Heart left ventricle (tissue), 16 donors: ENCODE measurements at regions not wholly inside any gene's neighbourhood (a gene's known extent, or its start where the extent isn't known, plus 50 kb on each side); places are given as distances from the start of the nearest gene placed in this dataset.
"Not testable (repeated sequence)": the region's sequence is repeated elsewhere in the genome, so short reads cannot be mapped to it uniquely, and the experiment has no call there.

ENCODE experiments used
- ATAC-seq, 4 donors: fragments of 200-7000 bp; cut with Tn5 transposase; one replicate each; pipeline ENCODE4 v1.9.1; 2020 to 2022; ENCODE audit warnings: moderate library complexity in 4 of 4, mild to moderate bottlenecking in 3 of 4, moderate number of reproducible peaks in 1 of 4
- DNase-seq, 5 donors: peaks; one replicate each; pipeline ENCODE4 v3.0.0-alpha.2; 2020
- H3K27ac ChIP-seq, 12 donors: fragments of 200-600 bp; sonication (generic) in 4 of 12; one replicate each; pipeline versions ENCODE4 v1.5.0 to v1.8.0; 2016 to 2022; ENCODE audit warnings: mild to moderate bottlenecking in 2 of 12
- H3K27me3 ChIP-seq, 9 donors: fragments of 200-600 bp; sonication (generic) in 2 of 9; one replicate each; pipeline versions ENCODE4 v1.5.1 to v1.8.0; 2016 to 2022; ENCODE audit warnings: mild to moderate bottlenecking in 3 of 9
- H3K36me3 ChIP-seq, 9 donors: fragments of 200-600 bp; sonication (generic) in 2 of 9; one replicate each; pipeline versions ENCODE4 v1.5.0 to v1.8.0; 2018 to 2022; ENCODE audit warnings: mild to moderate bottlenecking in 2 of 9
- H3K4me1 ChIP-seq, 12 donors: fragments of 200-600 bp; sonication (generic) in 4 of 12; one replicate each; pipeline versions ENCODE4 v1.5.0 to v1.8.0; 2016 to 2022; ENCODE audit warnings: mild to moderate bottlenecking in 3 of 12
- H3K4me3 ChIP-seq, 12 donors: fragments of 200-600 bp; sonication (generic) in 4 of 12; one replicate each; pipeline versions ENCODE4 v1.5.0 to v1.8.0; 2017 to 2022; ENCODE audit warnings: mild to moderate bottlenecking in 9 of 12, moderate library complexity in 4 of 12
- H3K9me3 ChIP-seq, 12 donors: fragments of 200-600 bp; sonication (generic) in 4 of 12; one replicate each; pipeline versions ENCODE4 v1.5.0 to v1.8.0; 2016 to 2022; ENCODE audit warnings: mild to moderate bottlenecking in 1 of 12
- POLR2A ChIP-seq, 2 donors: fragments of 450-650 bp; IDR thresholded peaks; one replicate each; pipeline ENCODE4 v1.6.1; 2017; ENCODE audit warnings: antibody characterized with exemption in 2 of 2, mild to moderate bottlenecking in 2 of 2, moderate library complexity in 2 of 2
- WGBS, 4 donors: extraction: QIAGEN DNeasy Blood & Tissue Kit in 2 of 4; methylation state at CpG; one replicate each; pipeline versions ENCODE4 v1.1.5 to v1.1.7; 2013 to 2018; 5-methylcytosine and 5-hydroxymethylcytosine counted together
- intact Hi-C, 10 donors: fragments of 100-400 bp; cut with DNase I; formaldehyde crosslinking; loops; one replicate each; pipeline versions ENCODE4 v1.11.1 to v1.14.2; 2022
- TF ChIP-seq, protein P1 (sequence below), 12 donors: fragments of 200-600 bp; sonication (generic) in 4 of 12; IDR thresholded peaks; one replicate each; pipeline versions ENCODE4 v1.5.0 to v1.8.0; 2018 to 2022; ENCODE audit warnings: antibody characterized with exemption in 12 of 12, mild to moderate bottlenecking in 5 of 12
- donor health status: ischemic (EF 13 %, LVEDD 7.1; RV severe dilation, severe dysfunction).
- donor health status: healthy with polysubstance abuse.
- donor health status: DM: no; HTN: yes; CAD: no.
- donor health status: DM: no; HTN: no; CAD: no.
- donor health status: ischemic (EF 25% LVEDD 6.9; RV normal size, moderate dysfunction).
- donor health status: ischemic (EF 25% LVEDD 5.7; RV mildly dilated, moderate dysfunction).
- donor health status: healthy.
- donor health status: DM: yes; HTN: yes; CAD: no.
- donor health status: ischemic (EF 35%, LVEDD 5.7; RV mildly dilated, moderate dysfunction).
- donor health status: nonischemic (EF 11% LVEDD 7.7; RV severe dilation, severe dysfunction).
- donor health status: DM: yes; HTN: yes; CAD: no.
- donor health status: PGD.
- donor health status: ischemic (EF 29% LVEDD 5.4; RV normal size, mild dysfunction).
- donor health status: nonischemic (EF 23%, LVEDD 6.1; RV moderate dilation, normal function).

DNA sequence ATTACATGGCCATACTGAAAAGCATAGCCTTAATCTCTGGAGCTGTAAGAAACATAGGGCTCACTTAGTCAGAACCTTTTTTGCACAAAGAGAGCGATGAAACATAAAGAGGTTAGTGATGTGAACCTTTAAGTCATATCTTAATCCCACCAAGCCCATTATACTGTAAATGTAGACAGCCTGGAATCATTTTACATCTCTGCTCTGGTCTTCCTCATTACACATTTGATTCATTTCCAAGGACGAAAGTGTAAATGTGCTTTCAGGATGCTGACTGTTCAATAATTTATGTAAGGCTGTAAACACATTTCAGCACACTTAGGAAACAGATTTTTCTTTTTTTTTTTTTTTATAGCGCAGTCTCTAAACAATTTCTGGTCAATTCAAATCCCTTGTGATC lies 131.3 kb upstream of the B3GAT2 start:
- Histone ChIP-seq H3K27ac (no peak overlapping the region), H3K4me3 (no peak overlapping the region), H3K4me1 (peaks cover 0 to 8% (median under 1%) of the 10 kb centered on the region in 12 donors), H3K27me3 (no peaks in the 10 kb centered on the region), H3K9me3 (no peaks in the 10 kb centered on the region), H3K36me3 (no peaks in the 10 kb centered on the region)
- intact Hi-C loops: no loop called here
- DNase-seq (no peak), ATAC-seq (no peak)
- TF ChIP-seq, protein P1, sequence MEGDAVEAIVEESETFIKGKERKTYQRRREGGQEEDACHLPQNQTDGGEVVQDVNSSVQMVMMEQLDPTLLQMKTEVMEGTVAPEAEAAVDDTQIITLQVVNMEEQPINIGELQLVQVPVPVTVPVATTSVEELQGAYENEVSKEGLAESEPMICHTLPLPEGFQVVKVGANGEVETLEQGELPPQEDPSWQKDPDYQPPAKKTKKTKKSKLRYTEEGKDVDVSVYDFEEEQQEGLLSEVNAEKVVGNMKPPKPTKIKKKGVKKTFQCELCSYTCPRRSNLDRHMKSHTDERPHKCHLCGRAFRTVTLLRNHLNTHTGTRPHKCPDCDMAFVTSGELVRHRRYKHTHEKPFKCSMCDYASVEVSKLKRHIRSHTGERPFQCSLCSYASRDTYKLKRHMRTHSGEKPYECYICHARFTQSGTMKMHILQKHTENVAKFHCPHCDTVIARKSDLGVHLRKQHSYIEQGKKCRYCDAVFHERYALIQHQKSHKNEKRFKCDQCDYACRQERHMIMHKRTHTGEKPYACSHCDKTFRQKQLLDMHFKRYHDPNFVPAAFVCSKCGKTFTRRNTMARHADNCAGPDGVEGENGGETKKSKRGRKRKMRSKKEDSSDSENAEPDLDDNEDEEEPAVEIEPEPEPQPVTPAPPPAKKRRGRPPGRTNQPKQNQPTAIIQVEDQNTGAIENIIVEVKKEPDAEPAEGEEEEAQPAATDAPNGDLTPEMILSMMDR (IDR thresholded peaks at IDR 0.05): no peak
- no peak for TF ChIP-seq POLR2A (IDR thresholded peaks at IDR 0.05)
- WGBS, 4 donors: 86 to 91% (median 89%) methylated on average over 3 of the region's 3 CpGs

DNA sequence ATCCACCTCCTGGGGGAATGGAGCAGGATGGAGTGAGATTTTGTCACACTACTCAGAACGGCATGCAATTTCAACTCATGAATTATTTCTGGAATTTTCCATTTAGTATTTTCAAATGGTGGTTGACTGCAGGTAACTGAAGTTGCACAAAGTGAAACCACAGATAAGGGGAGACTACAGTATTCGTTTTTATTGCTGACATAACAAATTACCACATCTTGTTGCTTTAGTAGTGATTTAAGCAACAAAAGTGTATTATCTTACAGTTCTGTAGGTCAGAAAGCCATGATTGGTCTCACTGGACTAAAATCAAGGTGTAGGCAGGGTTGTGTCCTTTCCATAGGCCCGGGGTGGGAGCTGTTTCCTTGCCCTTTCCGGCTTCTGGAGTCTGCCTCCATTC lies 133.4 kb upstream of the B3GAT2 start:
- intact Hi-C loops: no loop called here
- DNase-seq (no peak), ATAC-seq (no peak)
- H3K9me3 ChIP-seq: no peaks in the 10 kb centered on the region
- no peak overlapping the region for H3K4me3 ChIP-seq
- no peak overlapping the region for H3K27ac ChIP-seq
- no peaks in the 10 kb centered on the region for H3K36me3 ChIP-seq
- no peaks in the 10 kb centered on the region for H3K4me1 ChIP-seq
- no peak for TF ChIP-seq POLR2A (IDR thresholded peaks at IDR 0.05)
- TF ChIP-seq, protein P1 (IDR thresholded peaks at IDR 0.05): no peak
- no peaks in the 10 kb centered on the region for H3K27me3 ChIP-seq
- 82 to 92% (median 86%) methylated on average over 4 of the region's 4 CpGs for WGBS, 4 donors

DNA sequence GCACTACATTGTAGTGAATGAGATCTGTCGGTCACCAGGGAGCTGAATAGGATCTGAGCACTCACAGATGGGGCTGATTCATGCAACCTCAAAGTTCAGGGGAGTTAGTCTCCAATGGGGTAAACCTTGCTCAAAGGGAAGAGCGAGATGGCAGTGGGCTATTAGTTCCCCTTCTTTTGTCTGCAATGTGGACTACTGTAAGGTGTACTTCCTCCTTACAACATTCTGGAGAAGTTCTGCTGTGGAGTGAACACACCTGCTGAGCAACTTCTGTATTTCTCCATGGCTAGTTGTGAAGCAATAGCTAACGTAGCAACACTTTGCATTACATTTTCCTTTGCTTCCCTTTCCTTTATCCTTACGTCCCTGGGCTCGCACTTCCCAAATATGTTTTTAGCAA lies 134.3 kb upstream of the B3GAT2 start:
- H3K27ac ChIP-seq: no peak overlapping the region
- 67 to 85% (median 71%) methylated on average over 5 of the region's 5 CpGs for WGBS, 4 donors
- DNase-seq (no peak), ATAC-seq (no peak)
- H3K4me3 ChIP-seq: no peak overlapping the region
- no peaks in the 10 kb centered on the region for H3K4me1 ChIP-seq
- TF ChIP-seq, protein P1 (IDR thresholded peaks at IDR 0.05): no peak
- TF ChIP-seq POLR2A (IDR thresholded peaks at IDR 0.05): no peak
- no peaks in the 10 kb centered on the region for H3K9me3 ChIP-seq
- H3K27me3 ChIP-seq: no peaks in the 10 kb centered on the region
- intact Hi-C loops: no loop called here
- no peaks in the 10 kb centered on the region for H3K36me3 ChIP-seq

DNA sequence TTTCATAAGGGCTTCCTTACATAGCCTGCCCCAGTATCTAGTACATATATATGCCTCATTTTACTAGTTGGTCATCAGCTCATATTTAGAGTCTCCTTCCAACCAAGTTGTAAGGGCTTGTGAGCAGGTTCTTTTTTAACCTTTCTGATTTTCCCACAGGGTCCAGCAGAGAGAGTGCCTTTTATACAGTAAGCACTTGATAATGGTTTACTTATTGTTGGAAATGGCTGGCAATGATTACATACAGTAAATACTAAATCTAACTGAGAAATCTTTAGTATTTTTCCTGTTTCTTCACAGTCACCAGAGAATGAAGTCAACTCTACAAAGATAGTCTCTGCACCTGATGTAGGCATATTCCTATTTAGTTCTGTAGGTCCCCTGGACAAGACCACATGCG lies 135.1 kb upstream of the B3GAT2 start:
- Histone ChIP-seq H3K27ac (no peak overlapping the region), H3K9me3 (no peaks in the 10 kb centered on the region), H3K27me3 (no peaks in the 10 kb centered on the region), H3K36me3 (no peaks in the 10 kb centered on the region), H3K4me1 (no peaks in the 10 kb centered on the region), H3K4me3 (no peak overlapping the region)
- intact Hi-C loops: no loop called here
- WGBS, 4 donors: 0 to 97% (median 94%) methylated on average over 1 of the region's 1 CpG
- no peak for TF ChIP-seq POLR2A (IDR thresholded peaks at IDR 0.05)
- TF ChIP-seq, protein P1 (IDR thresholded peaks at IDR 0.05): no peak
- ATAC-seq (no peak), DNase-seq (no peak)

DNA sequence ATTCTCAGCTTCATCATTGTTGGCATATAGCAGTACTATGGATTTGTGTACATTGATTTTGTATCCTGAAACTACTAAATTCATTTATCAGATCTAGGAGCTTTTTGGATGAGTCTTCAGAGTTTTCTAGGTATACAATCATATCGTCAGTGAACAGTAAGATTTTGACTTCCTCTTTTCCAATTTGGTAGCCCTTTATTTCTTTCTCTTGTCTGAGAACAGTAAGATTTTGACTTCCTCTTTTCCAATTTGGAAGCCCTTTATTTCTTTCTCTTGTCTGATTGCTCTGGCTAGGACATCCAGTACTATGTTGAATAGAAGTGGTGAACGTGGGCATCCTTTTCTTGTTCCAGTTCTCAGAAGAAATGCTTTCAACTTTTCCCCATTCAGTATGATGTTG lies 140.4 kb upstream of the B3GAT2 start:
- ATAC-seq, H3K36me3 ChIP-seq, H3K27ac ChIP-seq, H3K4me1 ChIP-seq, intact Hi-C loops, DNase-seq, H3K4me3 ChIP-seq, H3K27me3 ChIP-seq: not testable (repeated sequence)
- peaks cover 0 to 34% (median 14%) of the 10 kb centered on the region in 12 donors for H3K9me3 ChIP-seq
- WGBS, 4 donors: 64 to 92% (median 85%) methylated on average over 2 of the region's 2 CpGs
